Activated CD4-positive, alpha-beta T cell treated with anti-CD3 and anti-CD28 coated beads, Interleukin-2, amount 50 U/mL, for 4 hours (primary cell): ENCODE measurements at regions not wholly inside any gene's neighbourhood (a gene's known extent, or its start where the extent isn't known, plus 50 kb on each side); places are given as distances from the start of the nearest gene placed in this dataset.

Experiments
- DNase-seq, 2 experiments: peaks; one replicate each; pipeline ENCODE4 v3.0.0-alpha.2; 2020

DNA sequence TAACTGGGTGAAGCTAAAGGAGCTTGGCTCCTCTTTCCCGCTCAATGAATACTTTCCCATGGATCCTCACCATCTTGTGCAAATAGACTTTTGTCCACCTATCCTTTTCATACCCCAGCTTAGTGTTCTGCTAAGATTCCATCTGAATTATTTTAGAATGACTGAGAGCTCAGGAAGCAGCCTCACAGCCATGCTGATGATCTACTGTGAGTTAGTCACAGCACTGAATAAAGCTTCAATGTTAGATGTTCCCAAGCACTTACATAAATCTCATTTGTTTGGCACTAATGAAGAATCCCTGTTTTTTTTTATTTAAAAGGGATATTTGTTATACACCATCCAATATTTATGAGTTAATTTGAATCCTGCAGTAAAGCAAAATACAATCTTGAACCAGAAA lies 317.6 kb upstream of the TRPC7 start:
- no peak for DNase-seq

DNA sequence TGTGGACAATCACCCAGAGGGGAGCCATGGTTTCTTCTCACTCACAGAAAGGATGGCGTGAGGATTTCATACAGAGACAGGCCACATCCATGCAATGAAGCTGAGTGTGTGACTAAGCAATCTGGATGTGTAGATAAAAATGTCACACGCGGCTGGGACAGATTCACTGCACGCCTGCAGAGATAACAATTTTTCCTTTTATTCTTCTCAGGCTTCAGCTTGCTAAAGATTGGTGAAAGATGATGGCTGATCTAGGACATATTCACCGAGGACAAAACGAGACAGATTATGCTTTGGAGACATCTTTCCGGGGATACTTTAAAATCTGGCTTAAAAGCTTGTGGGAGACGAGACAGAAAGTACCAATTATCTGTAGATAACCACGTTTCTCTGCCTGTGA lies 313.9 kb upstream of the TRPC7 start:
- no peak for DNase-seq

DNA sequence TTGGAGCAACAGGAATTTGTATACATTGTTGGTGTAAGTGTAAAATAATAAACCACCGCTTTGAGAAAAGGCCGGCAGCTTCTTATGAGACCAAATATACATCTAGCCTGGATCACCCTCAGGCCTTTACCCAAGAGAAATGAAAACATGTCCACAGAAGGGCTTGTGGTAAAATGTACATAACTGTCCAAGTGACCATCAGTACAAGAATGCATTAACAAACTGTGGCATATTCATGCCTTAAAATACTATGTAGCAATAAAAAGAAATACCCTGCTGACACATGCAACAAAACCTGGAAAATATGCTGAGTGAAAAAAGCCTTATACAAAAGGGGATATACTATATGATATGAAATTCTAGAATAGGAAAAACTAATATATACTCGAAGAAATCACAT lies 311.9 kb upstream of the TRPC7 start:
- no peak for DNase-seq

DNA sequence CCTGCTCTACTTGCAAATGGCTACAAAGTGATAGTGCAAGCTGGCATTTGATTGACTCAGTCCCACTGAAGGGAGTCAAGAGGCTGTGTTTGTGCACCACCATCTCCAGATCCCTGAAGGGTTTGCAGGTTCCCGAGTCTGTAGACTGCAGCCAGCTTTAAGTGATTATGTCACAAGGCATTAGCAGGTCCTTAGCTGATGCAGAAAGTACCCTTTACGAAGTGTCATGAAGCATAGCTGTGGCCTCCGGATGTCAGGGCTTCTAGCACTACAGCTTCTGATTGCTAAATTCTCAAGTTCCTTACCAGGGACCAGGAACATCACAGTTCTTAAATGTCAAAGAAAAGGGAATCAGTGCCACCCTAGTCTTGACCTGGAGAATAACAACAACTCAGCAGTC lies 311.3 kb upstream of the TRPC7 start:
- no peak for DNase-seq

DNA sequence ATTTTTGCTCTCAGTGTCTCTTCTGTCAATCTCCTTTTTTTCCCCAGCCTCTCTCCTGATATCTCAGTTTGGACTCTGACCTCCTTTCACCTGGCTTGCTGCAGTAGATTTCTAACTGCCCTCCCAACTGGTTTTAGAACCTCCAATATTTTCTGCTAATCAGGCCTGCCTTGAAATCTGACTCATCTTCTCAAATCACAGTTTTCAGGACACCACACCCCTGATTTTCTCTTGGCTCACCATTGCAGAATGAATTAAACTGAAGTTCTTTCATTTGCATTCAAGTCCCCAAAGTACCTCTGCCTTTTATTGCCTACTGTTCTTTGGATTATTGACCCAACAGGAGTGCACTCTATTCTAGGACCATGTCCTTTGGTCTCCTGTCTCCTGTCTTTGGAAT lies 310.4 kb upstream of the TRPC7 start:
- DNase-seq, result no peak

DNA sequence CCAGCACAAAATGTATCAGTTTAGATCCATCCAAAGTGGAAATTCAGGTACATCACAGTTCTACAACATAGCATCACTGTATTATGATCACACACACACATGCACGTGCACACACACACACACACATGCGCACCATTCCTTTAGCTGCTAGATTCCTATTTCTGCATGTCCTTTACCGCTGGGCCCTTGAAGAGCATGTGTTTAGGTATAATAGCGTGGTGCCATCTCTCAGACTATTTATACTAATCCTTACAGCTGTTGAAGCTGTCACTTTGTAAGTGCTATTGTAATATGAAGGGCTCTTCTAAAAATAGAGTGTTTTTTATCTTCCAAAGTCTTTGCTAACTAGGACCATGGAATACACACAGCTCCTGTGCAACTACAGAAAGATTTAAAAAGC lies 308.8 kb upstream of the TRPC7 start:
- DNase-seq, result no peak

DNA sequence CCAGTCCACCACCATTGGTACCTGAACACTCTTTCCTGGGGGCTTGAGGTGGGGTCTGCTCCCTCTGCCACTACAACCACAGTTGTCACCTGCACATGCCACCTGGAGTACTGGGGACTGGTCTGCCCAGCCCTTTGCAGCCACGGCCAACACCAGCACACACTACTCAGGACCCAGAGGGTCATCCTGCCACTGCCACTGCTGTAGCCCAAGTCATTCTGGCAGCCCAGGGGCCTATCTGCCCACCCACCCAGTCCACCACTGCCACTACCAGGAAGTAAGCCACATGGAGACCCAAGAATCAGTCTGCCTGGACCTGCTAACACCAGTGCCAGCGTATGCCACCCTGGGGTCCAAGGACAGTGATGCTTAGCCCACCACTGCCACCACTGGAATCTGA lies 302.4 kb upstream of the TRPC7 start:
- DNase-seq, result no peak

DNA sequence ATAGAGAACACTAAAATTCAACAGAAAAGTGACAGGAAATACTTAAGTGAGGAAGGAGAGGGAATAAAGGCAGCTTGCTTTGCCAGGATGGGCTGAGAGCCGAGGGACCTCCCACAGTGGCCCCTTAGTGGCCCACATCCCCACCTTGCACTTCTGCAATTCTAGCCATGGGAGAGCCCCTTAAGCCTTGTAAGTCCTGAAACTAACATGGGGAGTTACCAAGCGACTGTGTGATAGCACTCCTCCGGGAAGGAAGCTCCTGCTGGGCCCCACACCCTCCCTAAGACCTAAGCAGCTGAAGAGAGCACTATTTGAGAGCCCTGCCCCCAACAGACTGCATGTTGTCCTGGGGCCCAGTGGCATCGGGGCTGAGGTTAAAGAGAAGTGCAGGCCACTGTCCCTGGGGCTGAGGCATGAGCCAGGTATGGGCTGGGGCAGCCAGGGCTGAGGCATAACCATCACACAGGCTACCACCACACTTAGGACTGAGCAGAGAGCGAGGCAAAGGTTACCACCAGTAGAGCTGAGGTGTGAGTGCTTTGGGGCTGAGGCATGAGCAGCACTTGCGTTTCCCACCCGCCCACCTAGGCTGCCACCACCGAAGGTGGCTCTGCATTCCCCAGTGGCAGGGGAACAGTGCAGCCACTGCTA lies 301.8 kb upstream of the TRPC7 start:
- DNase-seq, result no peak

DNA sequence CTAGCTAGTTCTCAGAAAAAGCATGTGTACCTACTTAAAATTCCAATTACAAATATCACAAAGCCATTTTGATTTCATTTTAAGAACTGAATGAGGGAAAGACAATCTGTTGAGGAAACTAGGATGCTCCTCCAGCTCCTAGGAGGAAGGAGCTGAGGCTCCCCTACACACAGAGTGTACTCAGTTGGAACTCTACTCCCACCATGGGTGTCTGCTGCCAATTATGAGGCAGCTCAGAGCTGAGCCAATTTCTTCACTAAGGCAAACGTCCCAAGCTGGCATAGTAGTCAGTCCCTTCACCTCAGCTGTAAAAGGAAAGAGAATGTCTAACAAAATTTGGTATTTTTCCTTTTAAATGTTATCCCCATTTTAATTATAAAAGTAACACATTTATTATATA lies 300.0 kb upstream of the TRPC7 start:
- no peak for DNase-seq

DNA sequence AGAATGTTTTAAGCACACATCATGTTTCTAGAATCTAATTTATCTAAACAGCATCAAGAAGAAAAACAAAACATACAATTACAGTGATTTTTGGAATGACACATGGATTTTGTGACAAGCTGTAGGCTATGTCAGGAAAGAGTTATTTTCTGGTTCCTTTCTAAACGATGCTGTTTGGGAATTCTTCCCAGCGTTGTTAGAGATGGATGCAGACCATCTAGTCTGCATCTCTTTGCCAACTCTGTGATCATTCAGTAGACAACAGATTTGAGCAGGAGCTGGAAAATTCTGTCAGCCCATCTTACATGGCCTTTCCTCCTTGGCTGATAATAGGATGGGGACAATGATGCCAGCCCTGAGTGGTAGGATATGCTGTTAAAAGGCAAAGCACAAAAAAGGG lies 295.7 kb upstream of the TRPC7 start:
- no peak for DNase-seq

DNA sequence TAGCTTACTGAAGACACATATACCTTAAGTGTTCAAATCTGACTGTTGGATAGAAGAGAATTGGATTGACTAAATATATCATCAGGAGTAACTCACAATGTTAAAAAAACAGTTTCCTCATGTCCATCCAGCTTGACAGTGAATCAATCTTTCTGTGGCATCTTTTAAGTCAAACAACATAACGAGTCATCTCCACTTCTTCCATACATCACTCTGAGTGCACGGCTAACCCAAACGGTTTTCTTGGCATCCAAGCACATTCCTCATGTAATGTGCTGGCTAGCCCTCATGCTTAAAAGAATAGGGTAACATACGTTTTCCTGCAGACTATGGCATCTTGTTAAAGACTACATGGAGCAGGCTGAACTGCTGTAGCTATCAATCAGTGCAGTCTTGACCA lies 291.5 kb upstream of the TRPC7 start:
- no peak for DNase-seq

DNA sequence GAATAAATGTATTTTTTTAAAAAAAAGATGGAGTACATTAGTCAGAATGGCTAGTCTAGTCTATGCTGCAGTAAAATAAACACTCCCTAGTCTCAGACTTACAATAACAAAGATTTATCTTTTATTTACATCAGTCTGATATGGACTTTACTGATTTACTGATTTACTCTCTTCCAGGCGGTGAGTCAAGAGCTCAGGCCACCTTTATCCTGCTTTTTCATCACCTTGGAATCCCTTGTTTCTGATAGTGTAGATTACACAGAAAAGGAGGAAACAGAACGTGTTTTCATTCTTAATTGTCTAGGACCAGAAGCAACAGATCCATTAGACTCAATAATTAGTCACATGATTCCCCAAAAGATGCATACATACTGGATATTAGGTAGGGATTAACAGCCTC lies 290.1 kb upstream of the TRPC7 start:
- no peak for DNase-seq

DNA sequence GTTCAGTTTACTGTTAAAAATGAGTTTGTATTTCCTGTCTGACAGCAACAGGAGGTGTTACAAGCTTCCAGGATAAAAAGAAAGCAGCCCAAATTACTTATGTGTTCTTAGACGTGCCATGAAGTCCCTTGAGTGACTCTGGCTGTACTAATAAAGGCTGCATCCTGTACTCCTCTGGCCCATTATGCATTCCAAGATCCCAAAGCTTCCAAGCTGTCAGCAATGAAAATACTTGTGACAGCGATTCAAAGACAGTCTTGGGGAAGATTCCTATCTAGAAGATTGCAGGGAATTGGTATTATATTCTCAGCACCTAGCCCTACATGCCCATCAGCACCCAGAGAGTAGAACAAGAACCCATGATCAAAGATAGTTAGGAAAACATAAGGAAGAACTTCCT lies 281.6 kb upstream of the TRPC7 start:
- DNase-seq, result no peak

DNA sequence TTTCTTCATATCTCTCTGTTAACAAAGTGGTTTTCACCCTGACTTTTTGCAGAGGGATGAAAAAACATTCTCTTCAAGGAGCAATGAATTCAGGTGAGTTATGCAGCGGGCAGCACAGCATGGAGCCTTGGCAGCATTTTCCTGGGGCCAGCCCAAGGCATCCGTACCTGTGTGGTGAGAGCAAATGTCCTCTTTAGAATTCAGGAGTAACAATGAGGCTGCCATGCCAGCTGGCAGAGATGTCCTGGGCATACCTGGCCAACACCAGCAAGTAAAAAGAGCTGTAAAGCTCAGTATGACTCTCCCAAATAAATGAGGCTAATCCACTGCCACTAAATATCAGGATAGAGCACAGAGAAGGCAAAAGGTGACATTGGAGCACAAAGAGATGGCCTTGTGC lies 277.6 kb upstream of the TRPC7 start:
- no peak for DNase-seq

DNA sequence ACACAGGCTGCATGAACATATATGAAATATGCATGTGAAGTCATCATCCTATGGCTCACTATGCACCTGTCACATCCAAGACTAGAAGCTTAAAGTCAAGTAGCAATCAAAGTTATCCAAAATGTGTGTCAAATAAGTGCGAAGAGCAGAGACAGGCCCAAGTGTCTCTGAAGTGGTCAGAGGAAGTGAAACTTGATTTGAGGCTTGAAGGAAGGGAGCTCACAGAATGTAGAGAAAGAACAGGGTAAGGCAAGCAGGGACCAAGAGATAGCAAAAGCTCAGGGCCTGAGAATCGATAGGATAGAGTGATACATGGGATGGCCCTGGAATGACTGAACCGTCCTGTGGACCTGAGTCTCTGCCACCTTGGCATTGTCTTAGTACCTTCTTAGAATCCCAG lies 274.3 kb upstream of the TRPC7 start:
- no peak for DNase-seq

DNA sequence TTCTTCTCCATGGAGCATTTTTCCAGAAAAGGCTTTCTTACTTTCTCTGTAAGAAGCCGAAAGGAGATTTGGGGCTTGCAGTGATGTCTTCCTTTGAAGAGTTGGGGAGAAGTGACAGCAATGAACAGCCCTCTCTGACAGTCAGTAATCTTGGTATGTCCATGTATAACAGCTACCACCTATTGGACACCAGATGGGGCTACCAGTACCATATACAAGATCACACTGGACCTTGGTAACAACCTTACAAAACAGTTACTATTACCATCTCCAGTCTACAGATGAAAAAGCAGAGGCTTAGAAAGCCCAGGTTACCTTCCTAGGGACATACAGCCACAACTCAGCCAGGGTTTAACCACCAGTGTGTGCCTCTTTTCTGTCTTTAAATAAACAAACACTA lies 272.7 kb upstream of the TRPC7 start:
- no peak for DNase-seq

DNA sequence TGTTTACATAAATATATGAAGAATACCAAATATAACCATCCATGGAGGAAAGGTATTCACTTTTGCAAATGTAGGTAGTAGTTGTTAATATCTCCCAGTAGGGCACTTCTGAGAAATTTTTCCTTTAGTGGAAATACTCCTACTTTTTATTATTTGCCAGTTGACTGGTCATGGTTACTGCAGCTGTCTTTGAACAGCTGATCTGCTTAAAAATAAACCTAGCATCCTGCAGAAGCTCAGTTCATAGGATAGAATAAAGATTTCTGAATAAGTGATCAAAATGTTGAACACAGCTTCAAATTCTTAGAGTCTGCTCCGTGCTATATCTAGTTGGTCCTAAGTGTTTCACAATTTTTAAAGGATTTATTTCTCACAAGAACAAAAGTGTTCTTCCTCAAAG lies 270.7 kb upstream of the TRPC7 start:
- no peak for DNase-seq

DNA sequence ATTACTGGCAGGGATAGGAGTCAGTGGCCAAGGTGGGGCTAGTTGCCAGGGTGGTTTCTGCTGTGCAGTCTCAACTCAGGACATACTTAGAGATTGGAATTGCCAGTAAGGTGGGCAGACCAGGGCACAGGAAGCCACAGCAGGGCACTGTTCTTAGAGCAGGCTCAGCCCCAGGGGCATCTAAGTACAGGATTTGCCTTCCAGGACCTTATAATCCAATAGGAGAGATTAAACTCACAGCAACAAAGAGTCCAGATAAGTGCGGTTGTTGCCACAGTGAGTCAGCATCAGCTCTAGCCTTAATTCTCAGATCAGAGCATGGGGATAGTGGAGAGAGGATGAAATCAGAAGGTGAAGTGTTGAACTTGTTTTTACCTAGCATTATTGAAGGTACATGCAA lies 265.8 kb upstream of the TRPC7 start:
- no peak for DNase-seq

DNA sequence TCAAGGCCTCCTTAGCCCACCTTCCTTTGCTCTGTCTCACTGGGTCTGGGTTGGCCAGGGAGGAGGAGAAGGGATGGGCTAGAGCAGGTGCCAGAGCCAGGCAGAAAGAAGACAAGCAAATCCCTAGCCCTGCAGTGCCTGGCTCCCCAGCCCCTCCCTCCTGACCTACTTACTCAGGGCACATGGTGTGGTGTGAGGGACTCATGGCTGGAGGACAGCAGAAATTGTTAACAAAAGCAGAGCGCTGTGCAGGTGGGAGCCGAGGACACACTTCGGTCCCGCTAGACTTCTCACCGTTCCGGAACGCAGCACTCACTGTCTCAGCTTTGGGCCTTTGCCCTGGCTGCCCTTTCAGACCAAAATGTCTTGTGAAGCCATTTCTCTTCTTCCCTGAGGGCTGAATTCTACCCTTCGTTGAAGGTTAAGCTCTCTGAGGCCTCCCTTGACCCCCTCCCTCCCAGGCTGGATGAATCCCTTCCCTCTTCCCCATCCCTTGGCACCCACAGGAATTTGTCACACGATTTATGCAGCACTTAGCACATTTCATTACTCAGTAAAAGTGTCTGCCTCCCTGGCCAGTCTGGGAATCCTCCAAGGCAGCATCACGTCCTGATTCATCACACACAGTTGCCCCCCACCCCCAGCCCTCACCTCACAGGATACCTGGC lies 263.9 kb upstream of the TRPC7 start:
- DNase-seq, result no peak

DNA sequence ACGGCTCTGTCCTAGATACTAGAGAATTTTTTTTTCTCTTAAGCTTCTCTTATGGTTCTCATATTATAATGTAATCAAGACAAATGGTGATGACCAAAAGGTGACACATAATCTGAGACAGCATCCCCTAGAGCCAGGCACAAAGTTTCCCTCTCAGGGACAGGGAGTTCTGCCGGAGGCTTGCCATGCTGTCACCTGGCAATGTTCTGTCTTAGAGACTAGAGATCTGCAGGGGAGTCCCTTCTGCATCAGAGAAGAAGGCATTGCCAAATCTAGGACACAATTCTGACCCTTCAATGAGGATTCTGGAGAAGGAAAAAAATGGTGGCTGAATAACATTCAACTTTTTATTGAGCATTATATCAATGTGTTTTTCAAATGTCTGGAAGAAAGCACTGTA lies 261.2 kb upstream of the TRPC7 start:
- no peak for DNase-seq

DNA sequence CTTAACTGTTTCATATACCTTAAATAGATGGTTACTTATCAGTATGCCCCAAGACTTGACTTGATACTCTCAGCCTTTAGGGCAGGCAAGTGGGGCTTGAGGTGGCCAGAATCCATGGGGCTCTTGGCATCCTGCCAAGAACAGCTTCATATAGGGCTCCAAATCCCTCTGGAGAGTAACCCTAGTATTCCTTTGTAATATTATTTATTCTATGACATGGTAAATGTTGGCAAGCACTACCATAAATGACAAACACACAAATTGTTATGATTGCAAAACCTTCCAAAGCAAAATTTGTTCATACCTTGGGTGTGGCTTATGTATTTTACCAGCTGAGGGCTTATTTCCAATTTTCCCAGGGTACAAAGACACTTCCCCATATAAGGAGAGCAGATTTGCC lies 257.4 kb upstream of the TRPC7 start:
- DNase-seq, result no peak

DNA sequence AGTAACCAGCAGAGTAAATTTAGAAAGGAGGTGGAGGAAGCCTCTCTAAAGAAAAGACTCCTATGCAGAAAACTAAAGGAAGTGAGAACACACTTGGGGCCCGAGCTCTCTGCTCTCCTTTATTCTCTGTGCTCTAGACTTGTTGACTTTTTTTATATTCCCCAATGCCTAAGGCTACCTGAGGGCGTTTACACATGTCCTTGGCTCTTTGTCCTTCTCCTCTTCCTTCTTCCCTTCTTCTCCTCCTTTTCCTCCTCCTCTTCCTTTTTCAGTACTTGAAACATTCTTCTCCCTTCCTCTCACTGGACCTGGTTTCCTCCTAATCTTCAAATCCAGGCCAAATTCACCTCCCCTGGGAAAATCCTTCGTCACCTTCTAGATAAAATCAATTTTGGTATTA lies 256.4 kb upstream of the TRPC7 start:
- DNase-seq, result no peak

DNA sequence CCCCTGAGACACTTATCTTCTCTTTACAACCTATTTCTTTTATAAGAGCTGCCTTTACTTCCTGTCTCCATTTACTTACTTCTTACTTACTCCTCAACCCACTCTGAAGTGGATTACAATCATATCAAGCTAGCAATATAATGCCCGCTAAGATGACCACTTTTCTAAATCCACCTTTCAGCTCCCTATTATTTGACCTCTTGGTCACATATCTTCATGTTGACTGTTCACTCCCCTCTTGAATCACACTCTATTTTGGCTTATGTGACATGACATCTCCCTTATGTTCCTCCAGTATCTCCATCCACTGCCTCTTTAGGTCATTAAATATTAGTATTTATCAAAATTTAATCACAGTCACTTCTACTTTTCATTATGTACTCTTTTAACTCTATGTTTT lies 255.3 kb upstream of the TRPC7 start:
- no peak for DNase-seq

DNA sequence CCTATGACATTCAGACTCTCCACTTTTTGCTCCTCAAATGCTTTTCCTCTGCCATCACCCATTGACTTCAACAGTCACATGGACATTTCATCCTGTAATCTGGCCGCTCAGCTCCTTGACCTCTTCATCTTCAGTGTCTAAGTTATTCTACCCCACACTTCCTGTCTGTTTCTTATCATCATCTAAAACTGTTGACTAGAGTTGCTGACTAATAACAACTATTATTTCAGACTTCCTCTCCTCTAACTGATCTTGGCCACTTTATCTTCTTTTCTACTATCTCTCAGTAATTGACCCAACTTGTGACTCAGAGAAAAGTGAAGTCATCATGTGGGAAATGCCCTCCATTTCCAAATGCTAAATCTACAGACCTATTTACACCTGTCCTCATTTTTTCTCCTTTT lies 254.7 kb upstream of the TRPC7 start:
- DNase-seq, result no peak

DNA sequence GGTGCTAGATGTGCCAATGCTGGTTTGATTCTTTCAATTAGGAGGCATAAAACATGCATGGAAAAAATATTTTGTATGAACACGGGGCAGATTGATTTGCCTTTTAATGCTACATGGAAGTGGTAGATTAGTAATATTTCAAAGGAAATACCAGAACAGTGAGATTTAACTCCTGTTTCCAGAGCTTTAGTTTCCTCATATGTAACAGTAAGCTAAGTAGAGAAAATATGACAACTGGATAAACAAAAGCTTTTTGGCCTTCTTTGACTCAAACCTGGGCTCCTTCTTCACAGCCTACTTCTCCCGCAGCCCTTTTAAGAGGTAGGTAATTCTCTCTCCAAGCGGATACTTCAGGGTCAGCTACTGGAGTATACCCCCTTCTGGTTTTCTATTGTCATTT lies 254.2 kb upstream of the TRPC7 start:
- no peak for DNase-seq
